GM12874 (cell line): ENCODE measurements at regions not wholly inside any gene's neighbourhood (a gene's known extent, or its start where the extent isn't known, plus 50 kb on each side); places are given as distances from the start of the nearest gene placed in this dataset.

Experiments used
- CTCF ChIP-seq: IDR thresholded peaks from 2 replicates; pipeline ENCODE4 v1.5.1; 2011; ENCODE audit warnings: low read depth, mild to moderate bottlenecking, control low read depth, low read length, moderate library complexity; ENCODE audit not compliant: insufficient read depth

GRCh38 chr5:162484095-162484494 lies 416.5 kb downstream of the GABRG2 start:
- TF ChIP-seq CTCF: no peak

- no peak for TF ChIP-seq CTCF
These were observed 417.4 kb downstream of the GABRG2 start for GRCh38 chr5:162484986-162485385.

GRCh38 chr5:162485666-162486292 lies 418.2 kb downstream of the GABRG2 start:
- no peak for TF ChIP-seq CTCF

GRCh38 chr5:162487528-162488525 lies 420.3 kb downstream of the GABRG2 start:
- no peak for TF ChIP-seq CTCF

GRCh38 chr5:162496100-162496808 lies 428.7 kb downstream of the GABRG2 start:
- TF ChIP-seq CTCF: no peak

- no peak for TF ChIP-seq CTCF
These were observed 429.9 kb downstream of the GABRG2 start for GRCh38 chr5:162497455-162497854.

- TF ChIP-seq CTCF: no peak
These were observed 435.2 kb downstream of the GABRG2 start for GRCh38 chr5:162502780-162503179.
